ENCODE measurements at regions not wholly inside any gene's neighbourhood (a gene's known extent, or its start where the extent isn't known, plus 50 kb on each side); places are given as distances from the start of the nearest gene placed in this dataset.

DNA sequence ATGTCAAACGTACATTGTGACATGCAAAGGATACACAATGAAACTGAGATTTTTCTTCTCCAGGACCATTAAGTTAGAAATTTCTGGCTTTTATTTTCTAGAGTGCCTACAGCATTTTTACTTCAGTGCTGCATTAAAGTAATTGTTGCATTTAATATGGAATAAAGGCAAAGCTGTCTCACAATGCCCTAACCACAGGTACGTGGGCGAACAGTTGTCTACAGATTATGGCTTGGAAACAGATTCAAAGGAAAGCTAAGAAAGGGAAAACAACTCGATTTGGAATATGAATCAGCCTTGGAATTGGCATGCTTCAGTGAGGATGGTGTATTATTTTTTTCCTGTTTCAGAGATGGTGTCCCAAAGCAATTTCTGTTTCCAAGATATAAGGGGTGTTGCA is 79.1 kb upstream of the TUSC7 start:
- DNase-seq, result no peak
- Histone ChIP-seq H3K27ac (ENCODE audit: low read depth, low read length) (no peak overlapping the region), H3K36me3 (ENCODE audit: control insufficient read depth, insufficient read depth, low read length) (no peaks in the 10 kb centered on the region), H3K27me3 (ENCODE audit: control insufficient read depth, insufficient read depth, low read length, poor library complexity, severe bottlenecking) (no peaks in the 10 kb centered on the region), H3K9ac (ENCODE audit: extremely low read depth, low read length, poor library complexity, severe bottlenecking) (no peak overlapping the region), H3K9me3 (ENCODE audit: control insufficient read depth, low read length) (peaks cover 17% of the 10 kb centered on the region), H3K4me3 (ENCODE audit: low read length) (no peak overlapping the region), H3K4me1 (ENCODE audit: control insufficient read depth, insufficient read depth, low read length) (no peaks in the 10 kb centered on the region)
- Mint-ChIP-seq H3K27ac (no peak overlapping the region), H3K36me3 (ENCODE audit: low read depth) (no peaks in the 10 kb centered on the region), H3K4me3 (no peak overlapping the region), H3K27me3 (ENCODE audit: insufficient read depth) (no peaks in the 10 kb centered on the region), H3K9me3 (peaks cover 13% of the 10 kb centered on the region), H3K4me1 (peaks cover 5% of the 10 kb centered on the region)
- TF ChIP-seq, protein P1, sequence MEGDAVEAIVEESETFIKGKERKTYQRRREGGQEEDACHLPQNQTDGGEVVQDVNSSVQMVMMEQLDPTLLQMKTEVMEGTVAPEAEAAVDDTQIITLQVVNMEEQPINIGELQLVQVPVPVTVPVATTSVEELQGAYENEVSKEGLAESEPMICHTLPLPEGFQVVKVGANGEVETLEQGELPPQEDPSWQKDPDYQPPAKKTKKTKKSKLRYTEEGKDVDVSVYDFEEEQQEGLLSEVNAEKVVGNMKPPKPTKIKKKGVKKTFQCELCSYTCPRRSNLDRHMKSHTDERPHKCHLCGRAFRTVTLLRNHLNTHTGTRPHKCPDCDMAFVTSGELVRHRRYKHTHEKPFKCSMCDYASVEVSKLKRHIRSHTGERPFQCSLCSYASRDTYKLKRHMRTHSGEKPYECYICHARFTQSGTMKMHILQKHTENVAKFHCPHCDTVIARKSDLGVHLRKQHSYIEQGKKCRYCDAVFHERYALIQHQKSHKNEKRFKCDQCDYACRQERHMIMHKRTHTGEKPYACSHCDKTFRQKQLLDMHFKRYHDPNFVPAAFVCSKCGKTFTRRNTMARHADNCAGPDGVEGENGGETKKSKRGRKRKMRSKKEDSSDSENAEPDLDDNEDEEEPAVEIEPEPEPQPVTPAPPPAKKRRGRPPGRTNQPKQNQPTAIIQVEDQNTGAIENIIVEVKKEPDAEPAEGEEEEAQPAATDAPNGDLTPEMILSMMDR (conservative IDR thresholded peaks at IDR 0.05), result no peak
- WGBS, 2 experiments (ENCODE audit: insufficient coverage in 1 of 2, insufficient read length in 1 of 2), result 81 to 90% methylated on average over 3 to 4 of the region's 4 CpGs

DNA sequence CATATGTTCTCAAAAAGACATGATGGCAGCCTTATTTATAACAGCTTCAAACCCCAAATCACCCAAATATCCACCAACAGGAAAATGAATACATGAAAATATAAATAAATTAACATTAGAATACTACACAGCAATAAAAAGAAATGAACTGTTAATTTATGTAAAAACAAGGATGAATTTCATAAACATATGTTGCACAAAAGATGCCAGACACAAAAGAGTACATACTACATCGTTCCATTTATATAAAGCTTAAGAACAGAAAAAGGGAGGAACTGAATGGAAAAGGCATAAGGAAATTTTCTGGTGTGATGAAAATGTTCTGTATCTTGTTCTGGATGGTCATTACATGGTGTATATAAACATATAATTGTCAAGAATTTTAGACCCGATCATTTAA is 69.9 kb upstream of the TUSC7 start:
- no peak overlapping the region for H3K4me3 Mint-ChIP-seq
- Histone ChIP-seq H3K9me3 (ENCODE audit: control insufficient read depth, low read length) (no peaks in the 10 kb centered on the region), H3K27me3 (ENCODE audit: control insufficient read depth, insufficient read depth, low read length, poor library complexity, severe bottlenecking) (no peaks in the 10 kb centered on the region), H3K9ac (ENCODE audit: extremely low read depth, low read length, poor library complexity, severe bottlenecking) (no peak overlapping the region), H3K36me3 (ENCODE audit: control insufficient read depth, insufficient read depth, low read length) (no peaks in the 10 kb centered on the region), H3K4me3 (ENCODE audit: low read length) (no peak overlapping the region), H3K27ac (ENCODE audit: low read depth, low read length) (no peak overlapping the region), H3K4me1 (ENCODE audit: control insufficient read depth, insufficient read depth, low read length) (no peaks in the 10 kb centered on the region)
- DNase-seq, result no peak
- no peaks in the 10 kb centered on the region for H3K4me1 Mint-ChIP-seq
- no peak overlapping the region for H3K27ac Mint-ChIP-seq
- H3K27me3 Mint-ChIP-seq (ENCODE audit: insufficient read depth), result no peaks in the 10 kb centered on the region
- H3K36me3 Mint-ChIP-seq (ENCODE audit: low read depth), result no peaks in the 10 kb centered on the region
- H3K9me3 Mint-ChIP-seq, result no peaks in the 10 kb centered on the region
- WGBS, 2 experiments (ENCODE audit: insufficient coverage in 1 of 2, insufficient read length in 1 of 2), result 83% methylated on average over 1 of the region's 2 CpGs; no CpG with 5 or more reads in 1 of the 2 experiments
- TF ChIP-seq, protein P1 (conservative IDR thresholded peaks at IDR 0.05), result no peak

DNA sequence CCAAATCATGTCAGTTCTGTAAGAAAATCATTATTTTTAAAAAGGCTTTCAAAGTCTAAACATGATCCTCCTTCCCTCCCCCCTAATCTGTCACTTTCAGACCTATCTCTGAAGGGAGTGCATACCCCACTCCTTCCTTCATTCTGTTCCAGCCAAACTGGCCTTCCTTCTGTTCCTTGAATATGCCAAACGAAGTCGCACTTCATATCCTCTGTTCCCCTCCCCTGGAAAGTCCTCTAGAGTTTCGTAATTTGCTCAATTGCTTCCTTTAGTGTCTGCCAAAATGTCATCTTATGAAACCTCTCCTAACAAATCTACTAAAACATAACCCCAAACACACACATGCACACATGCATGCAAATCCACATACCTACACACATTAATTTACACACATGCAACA is 69.5 kb upstream of the TUSC7 start:
- Mint-ChIP-seq H3K4me3 (no peak overlapping the region), H3K4me1 (no peaks in the 10 kb centered on the region), H3K27me3 (ENCODE audit: insufficient read depth) (no peaks in the 10 kb centered on the region), H3K27ac (no peak overlapping the region), H3K9me3 (no peaks in the 10 kb centered on the region), H3K36me3 (ENCODE audit: low read depth) (no peaks in the 10 kb centered on the region)
- no peaks in the 10 kb centered on the region for H3K36me3 ChIP-seq (ENCODE audit: control insufficient read depth, insufficient read depth, low read length)
- H3K9ac ChIP-seq (ENCODE audit: extremely low read depth, low read length, poor library complexity, severe bottlenecking), result no peak overlapping the region
- 85 to 90% methylated on average over 3 of the region's 3 CpGs for WGBS, 2 experiments (ENCODE audit: insufficient coverage in 1 of 2, insufficient read length in 1 of 2)
- no peak for DNase-seq
- no peak overlapping the region for H3K27ac ChIP-seq (ENCODE audit: low read depth, low read length)
- no peak overlapping the region for H3K4me3 ChIP-seq (ENCODE audit: low read length)
- no peaks in the 10 kb centered on the region for H3K27me3 ChIP-seq (ENCODE audit: control insufficient read depth, insufficient read depth, low read length, poor library complexity, severe bottlenecking)
- TF ChIP-seq, protein P1 (conservative IDR thresholded peaks at IDR 0.05), result no peak
- no peaks in the 10 kb centered on the region for H3K4me1 ChIP-seq (ENCODE audit: control insufficient read depth, insufficient read depth, low read length)
- H3K9me3 ChIP-seq (ENCODE audit: control insufficient read depth, low read length), result no peaks in the 10 kb centered on the region
